Naive thymus-derived CD4-positive, alpha-beta T cell (primary cell): ENCODE measurements at regions not wholly inside any gene's neighbourhood (a gene's known extent, or its start where the extent isn't known, plus 50 kb on each side); places are given as distances from the start of the nearest gene placed in this dataset.
A peak's percentile ranks its signal among the peaks of the same experiment; 100 is the strongest.

ENCODE experiments used
- ATAC-seq: fragments of 150-1000 bp; cut with Tn5 transposase; 2 replicates; pipeline ENCODE4 v1.10.0; 2021; ENCODE audit warnings: mild to moderate bottlenecking, moderate library complexity
- CTCF ChIA-PET: fragments of 350-600 bp; sonication (Branson Sonifier 250); formaldehyde crosslinking; loops from one replicate; lab custom pipeline; 2021; ENCODE audit warnings: antibody characterized with exemption; lab: Charles Lee
- POLR2A ChIA-PET: fragments of 350-600 bp; sonication (Branson Sonifier 250); formaldehyde crosslinking; loops from one replicate; lab custom pipeline; 2021; ENCODE audit warnings: antibody characterized with exemption, inconsistent platforms; lab: Charles Lee
- DNase-seq, 9 donors: peaks; one replicate each; pipeline versions ENCODE4 v3.0.0 to v3.0.0-alpha.2; 2020 to 2022; ENCODE audit warnings: mixed read lengths in 1 of 9
- H3K27ac ChIP-seq: one replicate; pipeline ENCODE4 v1.7.0; 2013; ENCODE audit warnings: mild to moderate bottlenecking, low read depth, low read length, moderate library complexity
- H3K27me3 ChIP-seq, 2 donors: one replicate each; pipeline ENCODE4 v1.7.0; 2013; ENCODE audit warnings: low read length in 2 of 2, mild to moderate bottlenecking in 2 of 2, moderate library complexity in 2 of 2; ENCODE audit not compliant: control insufficient read depth in 2 of 2, insufficient read depth in 2 of 2
- H3K36me3 ChIP-seq, 3 experiments: 1 replicate in 2 of 3; 2 replicates in 1 of 3; pipeline ENCODE4 v1.7.0; 2013; ENCODE audit warnings: low read length in 3 of 3, mild to moderate bottlenecking in 3 of 3, moderate library complexity in 1 of 3; ENCODE audit not compliant: insufficient read depth in 3 of 3, control insufficient read depth in 2 of 3
- H3K4me1 ChIP-seq, 2 donors: one replicate each; pipeline ENCODE4 v1.7.0; 2013; ENCODE audit warnings: low read length in 2 of 2, mild to moderate bottlenecking in 2 of 2, moderate library complexity in 1 of 2; ENCODE audit not compliant: control insufficient read depth in 2 of 2, insufficient read depth in 2 of 2
- H3K4me3 ChIP-seq: 2 replicates; pipeline ENCODE4 v1.7.0; 2013; ENCODE audit warnings: mild to moderate bottlenecking, low read length
- H3K9me3 ChIP-seq, 3 experiments: 1 replicate in 2 of 3; 2 replicates in 1 of 3; pipeline ENCODE4 v1.7.0; 2013; ENCODE audit warnings: low read length in 3 of 3; ENCODE audit not compliant: control insufficient read depth in 2 of 3
- H3K27ac Mint-ChIP-seq, 9 donors: one replicate each; pipeline ENCODE4 v1.8.0; 2020 to 2022; ENCODE audit warnings: mixed read lengths in 9 of 9, mild to moderate bottlenecking in 8 of 9, moderate library complexity in 5 of 9, inconsistent platforms in 2 of 9
- H3K27me3 Mint-ChIP-seq, 5 donors: one replicate each; pipeline ENCODE4 v1.8.0; 2021 to 2022; ENCODE audit warnings: mixed read lengths in 5 of 5, mild to moderate bottlenecking in 1 of 5
- H3K36me3 Mint-ChIP-seq, 5 donors: one replicate each; pipeline ENCODE4 v1.8.0; 2020 to 2022; ENCODE audit warnings: mixed read lengths in 5 of 5, mild to moderate bottlenecking in 3 of 5, inconsistent platforms in 1 of 5
- H3K4me1 Mint-ChIP-seq, 7 donors: one replicate each; pipeline ENCODE4 v1.8.0; 2020 to 2022; ENCODE audit warnings: mixed read lengths in 7 of 7, mild to moderate bottlenecking in 3 of 7, inconsistent platforms in 1 of 7
- H3K4me3 Mint-ChIP-seq, 10 donors: one replicate each; pipeline ENCODE4 v1.8.0; 2020 to 2022; ENCODE audit warnings: mild to moderate bottlenecking in 10 of 10, mixed read lengths in 10 of 10, moderate library complexity in 6 of 10, inconsistent platforms in 2 of 10
- H3K9me3 Mint-ChIP-seq, 11 donors: one replicate each; pipeline ENCODE4 v1.8.0; 2020 to 2022; ENCODE audit warnings: mixed read lengths in 11 of 11, mild to moderate bottlenecking in 4 of 11, inconsistent platforms in 1 of 11, moderate library complexity in 1 of 11
- intact Hi-C, 2 donors: fragments of 100-400 bp; cut with micrococcal nuclease; formaldehyde crosslinking; loops; one replicate each; pipeline ENCODE4 v1.15.1; 2023

DNA sequence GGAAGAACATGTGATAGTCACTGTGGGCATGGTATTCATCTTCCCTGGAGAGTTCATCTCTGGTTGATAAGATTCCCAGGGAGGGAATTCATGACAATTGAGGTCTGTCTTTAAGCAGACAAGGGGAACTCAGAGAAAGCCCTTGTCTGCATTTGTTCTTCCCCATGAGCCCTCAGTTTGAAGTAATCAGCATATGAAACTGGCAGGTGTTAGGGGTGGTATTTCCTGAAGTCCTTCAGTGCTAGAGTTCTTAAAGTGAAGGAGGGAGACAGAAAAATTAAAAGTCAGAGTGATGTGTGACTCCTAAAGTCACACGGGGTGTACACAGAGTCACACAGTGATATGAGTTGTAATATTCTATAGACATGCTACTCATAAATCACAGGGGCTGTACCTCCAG, 60.6 kb upstream of the SYK start:
- intact Hi-C loops = no loop called here
- Histone ChIP-seq H3K4me3 (no peak overlapping the region), H3K36me3 (no peaks in the 10 kb centered on the region), H3K9me3 (no peaks in the 10 kb centered on the region), H3K27ac (no peak overlapping the region), H3K4me1 (no peaks in the 10 kb centered on the region), H3K27me3 (no peaks in the 10 kb centered on the region)
- H3K27ac Mint-ChIP-seq = no peak overlapping the region
- CTCF ChIA-PET = no interaction called here
- DNase-seq (no peak), ATAC-seq (no peak)
- peaks cover 0 to 10% (median 0%) of the 10 kb centered on the region in 5 donors for H3K36me3 Mint-ChIP-seq
- peaks cover 0 to 2% (median 0%) of the 10 kb centered on the region in 7 donors for H3K4me1 Mint-ChIP-seq
- POLR2A ChIA-PET = no interaction called here
- peaks cover 0 to 10% (median 5%) of the 10 kb centered on the region in 5 donors for H3K27me3 Mint-ChIP-seq
- H3K4me3 Mint-ChIP-seq = no peak overlapping the region
- peaks cover 0 to 26% (median 13%) of the 10 kb centered on the region in 11 donors for H3K9me3 Mint-ChIP-seq

GRCh38 chr9:90737742-90738141, 63.9 kb upstream of the SYK start:
- Mint-ChIP-seq H3K27ac (no peak overlapping the region), H3K4me1 (peaks cover 0 to 2% (median 0%) of the 10 kb centered on the region in 7 donors), H3K4me3 (no peak overlapping the region), H3K36me3 (peaks cover 0 to 10% (median 0%) of the 10 kb centered on the region in 5 donors), H3K9me3 (peaks cover 0 to 26% (median 13%) of the 10 kb centered on the region in 11 donors), H3K27me3 (peaks cover 0 to 7% (median 2%) of the 10 kb centered on the region in 5 donors)
- CTCF ChIA-PET = no interaction called here
- ATAC-seq = no peak
- Histone ChIP-seq H3K9me3 (no peaks in the 10 kb centered on the region), H3K27ac (no peak overlapping the region), H3K36me3 (no peaks in the 10 kb centered on the region), H3K27me3 (no peaks in the 10 kb centered on the region), H3K4me3 (no peak overlapping the region), H3K4me1 (no peaks in the 10 kb centered on the region)
- no peak for DNase-seq
- intact Hi-C loops = no loop called here
- POLR2A ChIA-PET = no interaction called here

GRCh38 chr9:90735952-90736351, 65.7 kb upstream of the SYK start:
- Mint-ChIP-seq H3K4me1 (peaks cover 0 to 2% (median 0%) of the 10 kb centered on the region in 7 donors), H3K4me3 (no peak overlapping the region), H3K36me3 (peaks cover 0 to 10% (median 0%) of the 10 kb centered on the region in 5 donors), H3K27ac (no peak overlapping the region), H3K9me3 (peaks cover 0 to 26% (median 13%) of the 10 kb centered on the region in 11 donors), H3K27me3 (peaks cover 9 to 18% (median 12%) of the 10 kb centered on the region in 5 donors)
- ATAC-seq (no peak), DNase-seq (no peak)
- no peaks in the 10 kb centered on the region for H3K27me3 ChIP-seq
- CTCF ChIA-PET = no interaction called here
- no peaks in the 10 kb centered on the region for H3K9me3 ChIP-seq
- H3K27ac ChIP-seq = no peak overlapping the region
- no peak overlapping the region for H3K4me3 ChIP-seq
- H3K4me1 ChIP-seq = no peaks in the 10 kb centered on the region
- H3K36me3 ChIP-seq = no peaks in the 10 kb centered on the region
- intact Hi-C loops = no loop called here
- POLR2A ChIA-PET = no interaction called here

DNA sequence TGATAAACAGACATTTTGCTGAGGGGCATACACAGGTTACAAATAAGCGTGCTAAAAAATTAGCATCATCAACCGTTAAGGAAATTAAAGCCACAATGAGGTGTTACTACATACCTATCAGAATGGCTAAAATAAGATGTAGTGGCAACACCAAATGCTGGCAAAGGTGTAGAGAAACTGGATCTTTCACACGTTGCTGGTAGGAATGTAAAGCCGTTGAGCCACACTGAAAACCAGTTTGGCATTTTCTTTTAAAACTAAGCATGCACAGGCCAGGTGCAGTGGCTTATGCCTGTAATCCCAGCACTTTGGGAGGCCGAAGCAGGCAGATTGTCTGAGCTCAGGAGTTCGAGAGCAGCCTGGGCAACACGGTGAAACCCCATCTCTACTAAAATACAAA, 67.0 kb upstream of the SYK start:
- POLR2A ChIA-PET = no interaction called here

GRCh38 chr9:90729351-90729750, 72.3 kb upstream of the SYK start:
- Histone ChIP-seq H3K9me3 (no peaks in the 10 kb centered on the region), H3K27me3 (no peaks in the 10 kb centered on the region), H3K4me3 (no peak overlapping the region), H3K4me1 (no peaks in the 10 kb centered on the region), H3K36me3 (no peaks in the 10 kb centered on the region), H3K27ac (no peak overlapping the region)
- DNase-seq (no peak), ATAC-seq (no peak)
- no peaks in the 10 kb centered on the region for H3K9me3 Mint-ChIP-seq
- no peaks in the 10 kb centered on the region for H3K4me1 Mint-ChIP-seq
- peaks cover 8 to 20% (median 16%) of the 10 kb centered on the region in 5 donors for H3K27me3 Mint-ChIP-seq
- CTCF ChIA-PET = no interaction called here
- no peak overlapping the region for H3K27ac Mint-ChIP-seq
- no peaks in the 10 kb centered on the region for H3K36me3 Mint-ChIP-seq
- H3K4me3 Mint-ChIP-seq = no peak overlapping the region
- POLR2A ChIA-PET = no interaction called here
- intact Hi-C loops = no loop called here

More for the DNA sequence above, 67.0 kb upstream of the SYK start:
- Histone ChIP-seq H3K4me3 (no peak overlapping the region), H3K27me3 (no peaks in the 10 kb centered on the region), H3K9me3 (no peaks in the 10 kb centered on the region), H3K27ac (no peak overlapping the region), H3K4me1 (no peaks in the 10 kb centered on the region), H3K36me3 (no peaks in the 10 kb centered on the region)
- ATAC-seq = no peak
- intact Hi-C loops = no loop called here
- Mint-ChIP-seq H3K27me3 (peaks cover 10 to 16% (median 13%) of the 10 kb centered on the region in 5 donors), H3K27ac (no peak overlapping the region), H3K9me3 (peaks cover 0 to 19% (median 4%) of the 10 kb centered on the region in 11 donors), H3K4me3 (no peak overlapping the region), H3K4me1 (peaks cover 0 to 2% (median 0%) of the 10 kb centered on the region in 7 donors), H3K36me3 (peaks cover 0 to 4% (median 0%) of the 10 kb centered on the region in 5 donors)
- no peak for DNase-seq
- CTCF ChIA-PET = interaction anchor here (0.6 kb wide), 1 partner anchor 956 kb away, joined by 4 read pairs; no protein-coding TSS in a partner anchor

GRCh38 chr9:90727488-90727887, 74.1 kb upstream of the SYK start:
- Mint-ChIP-seq H3K27me3 (peaks cover 6 to 20% (median 18%) of the 10 kb centered on the region in 5 donors), H3K9me3 (no peaks in the 10 kb centered on the region), H3K4me1 (no peaks in the 10 kb centered on the region), H3K27ac (no peak overlapping the region), H3K36me3 (no peaks in the 10 kb centered on the region), H3K4me3 (no peak overlapping the region)
- Histone ChIP-seq H3K9me3 (no peaks in the 10 kb centered on the region), H3K36me3 (no peaks in the 10 kb centered on the region), H3K4me3 (no peak overlapping the region), H3K27me3 (no peaks in the 10 kb centered on the region), H3K4me1 (no peaks in the 10 kb centered on the region), H3K27ac (no peak overlapping the region)
- no peak for DNase-seq
- no peak for ATAC-seq
- ChIA-PET POLR2A (no interaction called here), CTCF (no interaction called here)
- intact Hi-C loops = no loop called here

DNA sequence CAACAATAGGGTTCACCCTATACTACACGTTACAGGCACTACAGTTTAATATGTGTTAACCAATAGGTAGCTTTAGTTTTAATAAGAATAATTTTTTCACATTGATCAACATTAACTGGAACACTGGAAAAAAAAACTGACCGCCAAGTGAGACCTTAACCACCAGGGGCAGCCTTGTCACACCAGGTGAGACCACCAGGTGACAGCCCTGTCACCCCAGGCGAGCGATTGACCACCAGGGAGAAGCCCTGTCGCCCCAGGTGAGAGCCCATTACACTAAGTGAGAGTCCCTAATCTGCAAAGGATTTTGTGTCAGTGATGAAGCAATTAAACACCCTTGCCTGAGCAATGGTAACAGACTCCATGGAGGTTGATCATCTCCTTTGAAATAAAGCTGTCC, 75.4 kb upstream of the SYK start:
- DNase-seq = no peak
- H3K27ac ChIP-seq = no peak overlapping the region
- no peaks in the 10 kb centered on the region for H3K36me3 Mint-ChIP-seq
- no peak overlapping the region for H3K4me3 Mint-ChIP-seq
- intact Hi-C loops = no loop called here
- no peaks in the 10 kb centered on the region for H3K27me3 ChIP-seq
- no peaks in the 10 kb centered on the region for H3K9me3 ChIP-seq
- ChIA-PET POLR2A (no interaction called here), CTCF (no interaction called here)
- H3K36me3 ChIP-seq = no peaks in the 10 kb centered on the region
- H3K27ac Mint-ChIP-seq = peak overlapping the region in 1 of 9 donors; percentile 25
- no peaks in the 10 kb centered on the region for H3K9me3 Mint-ChIP-seq
- peaks cover 0 to 12% (median 9%) of the 10 kb centered on the region in 5 donors for H3K27me3 Mint-ChIP-seq
- H3K4me3 ChIP-seq = no peak overlapping the region
- H3K4me1 Mint-ChIP-seq = no peaks in the 10 kb centered on the region
- ATAC-seq = no peak
- no peaks in the 10 kb centered on the region for H3K4me1 ChIP-seq
